Activated CD4-positive, alpha-beta T cell treated with anti-CD3 and anti-CD28 coated beads for 48 hours (primary cell): ENCODE measurements at regions not wholly inside any gene's neighbourhood (a gene's known extent, or its start where the extent isn't known, plus 50 kb on each side); places are given as distances from the start of the nearest gene placed in this dataset.

Experiments used
- DNase-seq: peaks from one replicate; pipeline ENCODE4 v3.0.0-alpha.2; 2020

DNA sequence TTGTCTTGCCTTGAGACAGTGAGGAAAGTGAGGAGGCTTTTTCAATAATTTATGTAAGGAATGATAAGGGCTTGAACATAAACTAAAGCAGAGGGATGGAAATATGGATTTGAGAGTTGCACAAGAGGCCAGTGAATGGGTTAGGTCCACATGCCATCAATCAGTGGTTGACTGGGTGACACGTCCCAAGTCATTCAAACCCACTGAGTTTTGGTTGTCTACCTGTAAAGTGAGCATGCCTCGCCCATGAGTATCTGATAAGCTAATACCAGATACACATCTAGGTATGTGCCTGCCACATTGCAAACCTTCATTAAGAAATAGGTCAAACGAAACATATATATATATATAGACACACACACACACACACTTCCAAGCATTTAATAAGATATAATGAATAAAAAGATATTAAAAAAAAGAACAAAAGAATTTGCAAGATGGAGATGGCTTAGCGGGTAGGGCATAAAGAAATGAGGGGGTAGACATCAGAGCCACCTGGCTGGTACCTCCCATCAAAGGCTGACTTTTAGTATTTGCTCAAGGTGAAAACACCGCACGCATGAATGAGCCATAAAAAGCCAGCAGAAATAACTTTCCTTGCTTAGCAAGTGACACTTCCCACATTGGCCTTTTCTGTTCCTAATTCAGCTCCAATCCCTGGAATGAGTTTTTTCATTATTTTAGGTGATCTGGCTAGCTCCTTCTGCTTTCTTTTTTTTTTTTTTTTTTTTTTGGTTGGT is 109.1 kb upstream of the GGTLC1 start:
- DNase-seq = no peak

DNA sequence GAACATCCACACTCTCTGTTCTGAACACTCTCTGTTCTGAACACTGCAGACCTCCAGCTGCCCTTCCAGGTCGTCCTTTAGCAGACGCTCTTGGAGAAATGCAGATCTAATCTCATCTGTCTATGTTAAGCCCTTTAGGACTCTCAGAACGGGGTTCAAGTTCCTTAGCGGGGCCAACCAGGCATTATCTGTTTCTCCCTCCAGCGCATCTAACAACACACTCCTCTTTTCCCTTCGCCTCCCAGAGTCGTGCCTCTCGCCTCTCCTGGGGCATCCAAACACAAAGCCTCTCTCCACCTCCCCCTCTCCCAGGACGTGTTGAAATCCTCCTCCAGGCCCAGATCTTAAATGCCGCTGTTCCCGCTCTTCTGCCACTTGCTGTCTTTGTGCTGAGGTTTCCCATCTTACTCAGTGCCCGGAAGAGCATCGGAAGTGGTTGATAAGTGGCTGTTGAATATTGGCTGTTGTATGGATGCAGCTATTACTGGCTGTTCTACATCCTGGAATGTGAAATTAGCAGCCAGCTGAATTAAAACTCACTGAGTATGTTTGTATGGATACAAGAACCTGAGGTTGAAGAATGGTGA is 108.4 kb upstream of the GGTLC1 start:
- DNase-seq = no peak

DNA sequence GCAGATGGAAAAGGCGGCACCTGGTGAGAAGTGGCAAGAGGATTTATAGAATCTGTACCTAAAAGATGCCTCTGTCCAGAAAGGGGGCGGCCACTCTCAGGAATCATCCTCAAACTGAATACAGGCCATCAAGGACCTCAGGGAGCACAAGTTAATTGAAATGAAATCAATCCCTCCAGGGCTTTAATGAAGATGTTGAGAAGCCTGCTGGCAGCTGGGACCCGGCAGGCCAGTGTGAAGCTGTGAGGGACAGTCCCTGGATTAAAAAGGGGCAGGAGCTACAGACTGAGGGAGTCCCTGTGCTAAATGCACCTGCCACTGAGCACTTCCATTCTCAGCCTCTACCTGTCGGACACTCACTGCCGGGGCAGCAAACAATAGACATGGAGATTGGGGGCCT is 107.7 kb upstream of the GGTLC1 start:
- DNase-seq = no peak

DNA sequence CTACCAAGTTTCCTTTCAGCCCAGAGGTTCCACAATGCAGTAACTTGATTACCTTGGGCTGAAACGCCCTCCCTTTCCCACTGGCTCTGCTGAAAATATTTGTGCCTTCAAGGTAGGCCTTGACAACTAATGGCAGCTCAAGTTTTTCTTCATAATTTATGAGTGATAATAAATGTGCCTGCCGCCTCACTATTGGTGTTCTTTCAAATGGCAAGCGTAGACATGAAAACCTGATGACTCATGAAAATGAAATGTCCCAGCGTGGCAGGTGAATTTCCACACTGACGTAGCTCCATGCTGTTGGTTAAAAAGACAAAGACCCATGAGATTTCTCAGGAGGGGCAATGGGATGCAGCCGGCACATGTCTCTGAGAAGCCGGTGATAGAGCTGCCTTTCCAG is 107.2 kb upstream of the GGTLC1 start:
- no peak for DNase-seq

DNA sequence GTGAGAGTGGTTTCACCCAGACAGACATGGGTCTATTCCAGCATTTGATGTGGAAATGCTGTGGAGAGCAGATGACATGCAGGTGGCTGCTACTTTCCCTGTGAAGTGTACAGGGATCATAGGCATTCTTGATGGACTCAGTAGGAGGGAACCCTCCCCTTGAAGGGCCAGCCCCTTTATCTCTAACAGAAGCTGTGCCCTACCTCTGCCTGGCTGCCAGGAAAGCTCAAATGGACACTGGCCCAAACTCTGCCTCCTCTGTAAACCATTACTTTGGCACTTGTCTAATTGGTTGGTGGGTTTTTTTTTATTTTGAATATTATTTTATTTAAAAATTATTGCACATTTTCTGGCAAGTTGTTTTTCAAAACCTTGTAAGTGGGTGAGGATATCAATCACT is 106.7 kb upstream of the GGTLC1 start:
- DNase-seq = no peak

DNA sequence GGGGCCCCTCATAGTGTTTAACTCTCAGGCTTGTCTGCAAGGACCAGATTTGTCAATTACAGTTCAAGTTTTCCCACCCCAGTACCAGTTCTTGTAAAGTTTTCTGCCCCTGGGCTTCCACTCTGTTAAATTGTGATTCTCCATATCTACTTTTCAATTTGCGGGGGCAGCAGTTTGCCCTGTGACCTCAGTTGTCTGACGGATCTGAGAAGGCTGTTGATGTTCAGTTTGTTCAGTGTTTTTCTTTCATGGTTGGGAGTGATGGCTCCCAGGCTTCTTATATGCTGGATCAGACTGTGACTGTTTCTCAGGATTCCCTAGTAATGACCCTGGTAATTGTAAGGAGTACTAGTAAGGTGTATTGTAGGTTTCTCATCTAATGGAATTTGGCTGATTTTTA is 101.0 kb upstream of the GGTLC1 start:
- DNase-seq = no peak

DNA sequence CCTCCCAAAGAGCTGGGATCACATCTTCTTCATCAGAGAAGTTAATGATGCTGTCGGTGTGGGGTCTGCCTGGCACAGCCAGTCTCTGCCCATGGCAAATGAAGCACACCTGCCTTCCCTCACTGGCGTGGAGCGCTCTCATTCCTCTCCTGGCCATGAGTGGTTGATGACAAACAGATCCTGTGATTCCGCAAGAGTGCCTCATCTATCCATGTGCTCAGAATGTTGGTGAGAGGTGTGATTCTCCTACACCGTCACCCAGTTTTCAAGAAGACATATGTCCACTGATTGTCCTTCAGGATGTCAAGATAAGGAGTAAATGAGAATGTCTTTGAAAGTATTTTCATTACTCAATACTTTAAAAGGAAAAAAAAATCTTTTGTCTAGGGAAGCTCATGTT is 97.5 kb upstream of the GGTLC1 start:
- no peak for DNase-seq

DNA sequence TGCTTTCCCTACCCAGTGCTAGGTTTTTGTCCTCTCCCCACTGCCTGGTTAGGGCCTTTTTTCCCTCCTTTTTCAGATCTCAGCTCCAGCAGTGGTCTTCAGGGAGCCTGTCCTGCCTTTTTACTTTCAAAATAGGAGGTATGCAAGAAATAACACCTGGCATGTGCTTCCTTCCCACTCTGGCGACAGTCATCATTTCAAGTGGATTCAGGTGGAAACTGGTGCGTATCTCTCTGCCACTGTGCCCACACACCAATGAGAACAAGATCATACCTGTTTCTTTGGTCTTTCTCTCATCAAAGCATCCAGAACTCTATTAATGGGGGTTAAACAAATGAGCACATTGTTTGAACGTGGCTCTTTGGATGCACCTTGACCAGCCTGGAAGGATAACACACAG is 95.7 kb upstream of the GGTLC1 start:
- no peak for DNase-seq

DNA sequence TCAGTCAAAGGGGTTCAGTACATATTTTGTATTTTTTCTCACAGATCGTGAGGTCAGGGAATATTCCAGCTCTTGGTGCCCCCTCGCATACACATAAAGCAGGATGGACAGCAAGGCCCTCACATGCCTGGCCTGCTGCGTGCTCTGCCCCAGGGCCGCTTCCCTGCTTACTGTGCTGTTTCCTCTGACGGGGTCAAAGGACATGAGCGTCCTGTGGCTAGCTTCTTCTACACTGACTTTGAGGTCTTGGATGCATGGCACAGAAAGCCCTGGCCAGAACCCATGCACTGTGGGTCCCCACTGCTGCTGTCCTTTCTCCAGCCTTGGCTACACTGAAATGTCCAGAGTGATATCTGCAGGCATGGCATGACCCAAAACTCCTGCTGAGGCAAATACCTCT is 92.5 kb upstream of the GGTLC1 start:
- no peak for DNase-seq

DNA sequence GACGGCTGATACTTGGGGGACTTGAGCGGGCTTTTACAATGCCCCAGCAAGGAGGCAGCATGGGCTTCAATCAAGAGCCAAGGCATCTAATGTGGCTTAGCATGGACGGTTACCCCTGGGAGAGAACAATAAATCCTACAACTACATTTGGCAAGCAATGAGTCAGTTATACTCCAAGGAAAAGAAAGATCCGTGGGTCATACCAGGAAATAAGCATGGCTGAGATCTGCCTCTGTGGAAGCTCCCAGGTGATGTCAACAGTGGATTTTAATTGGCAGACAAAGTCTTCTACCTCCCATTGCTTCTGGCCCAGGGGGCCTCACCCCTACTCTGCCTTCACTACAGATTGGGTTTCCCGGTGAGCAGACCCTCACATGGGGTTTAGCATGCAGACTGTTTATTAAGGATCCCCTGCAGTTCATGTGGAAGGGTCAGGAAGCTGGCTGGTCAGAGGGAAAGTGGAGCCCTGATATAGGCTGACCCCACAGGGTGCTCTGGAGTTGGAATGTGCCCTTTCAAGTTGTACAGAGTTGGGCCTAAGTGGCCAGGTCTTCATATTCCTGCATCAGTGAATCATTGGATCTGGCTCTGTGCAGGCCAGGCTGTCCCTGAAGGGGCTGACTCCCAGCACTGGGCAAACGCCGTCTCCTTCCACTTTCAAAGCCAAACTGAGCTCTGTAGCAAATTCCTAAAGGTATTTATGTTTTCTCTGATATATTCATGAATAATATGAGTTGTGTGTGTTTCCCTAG is 91.3 kb upstream of the GGTLC1 start:
- DNase-seq = no peak

DNA sequence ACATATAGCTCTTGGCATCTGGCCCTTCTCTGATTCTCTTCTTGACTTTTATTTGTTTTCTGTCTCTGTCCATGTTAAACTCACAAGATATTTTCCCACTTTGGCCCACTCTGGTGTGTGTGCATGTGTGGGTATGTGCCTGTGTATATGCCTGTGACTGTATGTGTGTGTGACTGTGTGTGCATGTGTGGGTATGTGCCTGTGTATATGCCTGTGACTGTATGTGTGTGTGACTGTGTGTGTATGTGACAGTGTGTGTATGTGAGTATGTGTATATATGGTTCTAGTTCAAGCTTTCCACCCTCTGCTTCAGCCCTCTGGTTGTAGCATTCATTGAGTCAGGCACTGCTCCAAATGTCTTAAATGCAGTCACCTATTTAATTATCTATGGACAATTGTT is 88.6 kb upstream of the GGTLC1 start:
- no peak for DNase-seq

DNA sequence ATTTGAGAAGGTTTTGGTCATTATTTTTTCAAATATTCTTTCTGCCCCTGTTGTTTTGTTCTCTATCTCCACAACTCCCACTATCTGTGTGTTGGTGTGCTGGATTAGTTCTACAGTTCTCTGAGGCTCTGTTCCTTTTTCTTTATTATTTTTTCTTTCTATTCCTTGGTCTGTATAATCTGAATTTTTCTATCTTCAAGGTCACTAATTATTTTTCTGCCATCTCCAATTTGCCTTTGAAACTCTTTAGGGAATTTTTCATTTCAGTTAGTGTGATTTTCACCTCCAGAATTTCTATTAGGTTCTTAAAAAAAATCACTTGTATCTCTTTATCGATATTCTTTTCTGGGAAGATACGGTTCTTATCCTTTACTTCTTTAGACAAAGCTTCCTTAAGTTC is 82.1 kb upstream of the GGTLC1 start:
- DNase-seq = no peak

DNA sequence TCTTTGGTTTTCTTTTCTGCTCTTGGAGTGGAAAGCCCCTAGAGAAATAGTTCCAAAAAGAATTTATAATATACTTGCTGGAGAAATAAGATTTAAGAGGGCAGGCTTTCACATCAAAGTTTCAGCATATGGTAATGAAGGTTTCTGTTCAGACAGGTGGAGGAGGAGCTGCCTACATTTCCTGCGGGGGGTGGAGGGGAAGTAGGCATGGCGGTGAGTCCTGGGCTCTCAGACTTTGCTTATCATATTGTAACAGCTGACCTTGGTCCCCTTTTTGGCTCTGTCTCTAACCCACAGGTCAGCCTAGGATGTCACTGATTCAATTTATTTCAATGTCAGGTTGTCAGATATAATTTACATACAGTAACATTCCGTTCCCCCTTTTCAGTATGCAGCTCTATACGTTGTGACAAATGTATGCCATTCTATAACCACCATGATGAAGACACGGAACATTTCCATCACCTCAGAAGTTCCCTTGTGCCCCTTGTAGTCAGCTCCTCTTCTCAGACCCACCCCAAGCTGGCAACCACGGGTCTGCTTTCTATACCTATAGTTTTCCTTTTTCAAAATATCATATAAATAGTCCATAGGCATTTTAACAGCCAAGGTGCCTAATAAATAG is 77.6 kb upstream of the GGTLC1 start:
- peak; percentile 28 for DNase-seq

DNA sequence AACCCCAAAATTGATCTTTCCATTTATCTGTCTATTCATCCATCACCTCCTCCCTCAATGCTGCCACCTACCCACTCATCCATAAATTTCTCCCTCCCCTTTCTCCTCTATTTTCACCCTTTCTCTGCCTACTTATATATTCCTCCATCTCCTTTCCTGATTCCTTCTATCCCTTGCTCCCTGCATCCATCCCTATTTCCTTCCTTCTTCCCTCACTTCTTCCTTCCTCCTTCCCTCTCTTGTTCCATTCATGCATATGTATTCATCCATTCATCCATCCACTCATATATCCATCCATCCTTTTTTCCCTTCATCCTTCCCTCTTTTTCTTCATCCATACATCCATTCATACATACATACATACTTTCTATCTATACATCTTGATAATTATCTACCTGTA is 76.3 kb upstream of the GGTLC1 start:
- no peak for DNase-seq

DNA sequence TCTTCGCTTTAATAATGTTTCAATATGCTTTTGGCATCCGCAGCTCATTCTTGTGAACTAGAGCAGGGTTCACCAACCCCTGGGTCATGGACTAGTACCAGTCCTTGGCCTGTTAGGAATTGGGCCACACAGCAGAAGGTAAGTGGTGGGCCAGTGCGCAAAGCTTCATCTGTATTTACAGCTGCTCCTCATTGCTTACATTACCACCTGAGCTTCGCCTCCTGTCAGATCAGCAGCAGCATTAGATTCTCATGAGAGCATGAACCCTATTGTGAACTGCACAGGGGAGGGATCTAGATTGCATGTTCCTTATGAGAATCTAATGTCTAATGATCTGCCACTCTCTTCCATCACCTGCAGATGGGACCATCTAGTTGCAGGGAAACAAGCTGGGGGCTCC is 75.5 kb upstream of the GGTLC1 start:
- no peak for DNase-seq

DNA sequence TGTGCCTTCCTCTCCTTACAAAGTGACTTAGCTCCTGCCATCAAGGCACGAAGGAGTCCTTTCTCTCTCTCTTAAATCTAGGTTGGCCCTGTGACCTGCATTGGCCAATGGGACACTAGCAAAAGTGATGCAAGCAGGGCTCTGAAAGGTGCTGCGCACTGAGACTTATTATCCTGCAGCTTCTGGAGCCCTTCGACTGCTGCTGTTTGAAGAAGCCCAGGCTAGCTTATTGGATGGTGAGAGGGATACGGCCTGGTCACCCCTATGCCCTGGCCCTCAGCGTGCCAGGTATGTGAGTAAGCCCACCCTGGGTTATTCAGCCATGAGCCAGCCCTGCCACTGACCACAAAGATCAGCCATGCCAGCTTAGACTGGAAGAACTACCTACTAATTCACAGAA is 74.5 kb upstream of the GGTLC1 start:
- DNase-seq = no peak

DNA sequence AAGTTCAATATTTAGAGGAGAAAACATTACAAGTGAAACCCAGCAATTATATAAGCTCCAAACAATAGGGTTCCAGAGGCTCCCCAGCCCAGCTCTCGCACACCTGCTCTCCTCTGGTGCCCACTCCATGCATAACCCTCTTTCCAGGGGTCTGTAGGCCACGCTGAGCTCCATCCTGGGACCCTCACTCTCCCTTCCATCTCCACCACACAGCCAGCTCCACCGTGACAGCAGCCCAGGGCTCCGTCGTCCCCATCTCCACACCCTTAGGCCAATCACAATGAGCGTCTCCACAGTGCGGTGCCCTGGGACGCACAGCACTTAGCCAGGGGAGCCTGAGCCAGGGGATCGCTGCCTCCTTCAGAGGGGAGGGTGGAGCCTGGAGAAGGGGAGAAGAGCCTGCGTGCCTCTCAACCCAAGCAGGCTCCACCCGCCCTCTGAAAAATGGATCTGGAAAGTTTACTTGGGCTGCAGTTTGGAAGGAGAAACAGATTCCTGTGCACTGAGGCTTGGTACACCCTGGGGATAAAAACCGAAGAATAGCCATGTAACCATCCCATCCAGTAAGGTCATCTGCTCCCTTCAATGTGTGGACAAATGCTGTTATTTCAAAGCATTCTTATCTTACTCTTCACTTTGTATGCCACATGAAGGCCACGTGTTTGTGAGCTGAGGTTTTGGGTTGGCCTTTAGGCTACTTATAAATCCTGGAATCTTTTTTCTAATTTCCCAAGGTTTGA is 72.4 kb upstream of the GGTLC1 start:
- DNase-seq = no peak

DNA sequence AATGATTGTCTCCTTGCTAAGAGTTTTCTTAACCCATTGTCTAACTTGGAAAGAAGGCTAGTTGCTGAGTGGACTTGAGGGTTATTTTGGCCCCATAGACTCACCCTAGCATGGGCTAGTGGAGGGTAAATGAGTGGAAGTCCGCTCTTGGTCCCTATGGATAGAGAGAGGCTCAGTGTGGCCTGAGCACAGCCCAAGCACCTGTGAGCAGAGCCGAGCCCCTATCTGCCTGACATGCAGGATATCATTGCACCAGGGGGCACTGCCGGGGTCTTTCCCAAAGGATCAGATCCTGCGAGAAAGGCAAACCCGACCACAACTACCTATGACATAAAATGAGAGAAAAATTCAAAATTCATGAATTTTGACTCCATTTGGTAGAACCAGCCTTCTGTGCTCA is 70.6 kb upstream of the GGTLC1 start:
- no peak for DNase-seq

DNA sequence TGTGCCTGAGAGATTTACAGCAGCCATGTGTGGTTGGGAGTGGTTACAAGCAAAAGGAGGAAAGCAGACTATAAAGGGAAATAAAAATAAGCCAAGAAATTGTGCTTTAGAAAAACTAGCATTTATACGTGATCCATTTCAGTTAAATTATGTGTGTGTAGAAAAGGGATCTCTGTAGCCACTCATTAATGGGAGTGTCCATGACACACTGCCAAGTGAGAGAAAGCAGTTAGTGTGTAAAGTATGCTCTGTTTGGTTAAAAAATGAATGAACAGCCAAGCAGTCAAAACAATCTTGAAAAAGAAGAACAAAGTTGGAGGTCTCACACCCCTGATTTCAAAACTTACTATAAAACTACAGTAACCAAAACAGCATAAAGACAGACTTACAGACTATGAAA is 67.9 kb upstream of the GGTLC1 start:
- DNase-seq = no peak

DNA sequence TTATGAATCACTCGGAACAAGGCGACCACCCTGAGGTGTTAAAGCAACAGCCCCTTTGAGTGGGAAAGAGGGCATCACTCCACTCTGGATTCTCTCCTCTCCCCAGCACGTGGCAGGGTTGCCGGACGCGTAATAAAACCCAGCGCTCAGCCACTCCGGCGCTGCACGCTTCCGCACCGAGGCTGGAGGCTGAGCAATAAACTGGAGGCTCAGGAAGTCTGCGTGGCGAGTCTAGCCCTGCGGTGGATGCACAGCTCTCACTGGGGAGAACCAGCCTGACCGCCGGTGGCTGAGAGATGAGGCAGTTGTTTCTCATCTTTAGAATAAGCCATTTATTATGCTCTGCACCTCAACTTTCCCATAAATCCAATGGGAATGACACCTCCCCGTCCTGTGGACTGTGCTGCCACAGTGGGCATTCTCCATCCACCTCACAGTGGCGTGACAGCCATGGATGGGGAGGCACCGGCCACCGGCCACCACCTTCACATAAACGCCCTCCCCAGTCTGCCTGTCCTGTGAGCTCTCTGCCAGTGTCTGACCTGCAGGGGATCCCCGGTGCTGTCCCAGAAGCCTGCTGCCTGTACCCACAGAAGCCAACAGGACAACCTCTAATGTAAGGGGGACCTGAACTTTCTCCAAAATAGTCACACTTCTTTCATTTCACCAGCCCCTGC is 64.2 kb upstream of the GGTLC1 start:
- DNase-seq = no peak

DNA sequence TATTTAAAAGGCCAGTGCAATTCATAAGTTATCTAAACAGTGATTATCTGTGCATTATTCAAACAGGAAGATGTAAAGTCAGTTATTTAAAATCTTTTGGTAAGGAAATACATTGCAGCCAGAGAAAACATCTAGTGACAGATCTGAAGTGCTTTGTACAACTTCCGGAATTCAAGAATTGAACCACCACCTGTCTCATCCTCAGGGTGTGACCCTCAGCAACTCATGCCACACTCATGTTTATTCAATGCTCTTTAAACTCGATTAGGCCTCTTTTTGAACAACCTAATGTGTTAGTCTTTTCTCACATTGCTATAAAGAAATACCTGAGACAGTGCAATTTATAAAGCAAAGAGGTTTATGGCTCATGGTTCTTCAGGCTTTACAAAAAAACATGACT is 62.6 kb upstream of the GGTLC1 start:
- DNase-seq = no peak

DNA sequence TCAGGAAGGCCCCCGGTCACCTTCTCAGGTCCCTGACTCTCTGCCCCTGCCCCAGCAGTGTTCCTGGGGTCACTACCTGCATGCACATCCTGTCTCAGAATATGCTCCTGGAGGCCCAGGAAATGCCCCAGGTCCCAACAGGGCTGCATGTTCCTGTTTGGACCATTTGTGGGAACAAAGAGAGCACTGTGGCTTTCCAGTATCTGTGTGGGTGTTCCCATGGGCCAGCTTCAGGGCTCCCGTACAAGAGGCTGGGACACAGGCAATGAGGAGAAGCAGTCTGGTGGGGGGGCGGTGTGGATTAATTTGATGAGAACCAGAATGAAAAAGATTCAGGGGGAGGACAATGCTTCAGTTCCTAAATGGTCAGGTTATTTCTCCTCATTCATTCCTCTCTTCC is 61.5 kb upstream of the GGTLC1 start:
- DNase-seq = no peak

DNA sequence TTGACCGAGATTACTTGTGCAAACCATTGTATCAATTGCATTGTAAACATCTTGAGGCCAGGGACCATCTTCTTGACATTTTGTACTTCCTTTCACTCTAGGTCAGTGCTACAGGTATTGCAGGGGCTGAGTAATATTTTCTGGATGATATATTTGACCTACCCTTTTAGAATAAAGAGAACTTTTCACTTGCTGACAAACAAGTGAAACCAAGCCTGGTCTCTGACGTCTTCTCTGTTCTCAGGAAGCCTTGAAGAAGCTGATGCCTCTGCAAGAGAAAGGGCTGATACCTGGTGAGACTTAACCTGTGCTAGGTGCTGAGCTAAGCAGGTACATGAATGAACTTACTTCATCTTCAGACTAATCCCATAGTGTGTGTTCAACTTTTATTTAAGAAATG is 60.5 kb upstream of the GGTLC1 start:
- DNase-seq = no peak
